Inflammatory macrophage treated with lipopolysaccharide for 1 hour (primary cell): ENCODE measurements at regions not wholly inside any gene's neighbourhood (a gene's known extent, or its start where the extent isn't known, plus 50 kb on each side); places are given as distances from the start of the nearest gene placed in this dataset.
"Not testable (repeated sequence)": the region's sequence is repeated elsewhere in the genome, so short reads cannot be mapped to it uniquely, and the experiment has no call there.

ENCODE experiments used
- DNase-seq, 2 donors: peaks; one replicate each; pipeline ENCODE4 v3.0.0-alpha.2; 2020 to 2022

DNA sequence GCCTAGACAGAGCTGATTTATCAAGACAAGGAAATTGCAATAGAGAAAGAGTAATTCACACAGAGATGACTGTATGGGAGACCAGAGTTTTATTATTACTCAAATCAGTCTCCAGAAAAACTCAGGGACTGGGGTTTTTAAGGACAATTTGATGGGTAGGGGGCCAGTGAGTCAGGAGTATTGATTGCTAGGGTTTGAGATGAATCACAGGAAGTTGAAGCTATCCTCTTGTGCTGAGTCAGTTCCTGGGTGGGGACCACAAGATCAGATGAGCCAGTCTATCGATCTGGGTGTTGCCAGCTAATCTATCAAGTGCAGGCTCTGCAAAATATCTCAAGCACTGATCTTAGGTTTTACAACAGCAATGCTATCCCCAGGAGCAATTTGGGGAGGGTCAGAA, 87.4 kb upstream of the TGIF2LY start:
- DNase-seq: not testable (repeated sequence)

DNA sequence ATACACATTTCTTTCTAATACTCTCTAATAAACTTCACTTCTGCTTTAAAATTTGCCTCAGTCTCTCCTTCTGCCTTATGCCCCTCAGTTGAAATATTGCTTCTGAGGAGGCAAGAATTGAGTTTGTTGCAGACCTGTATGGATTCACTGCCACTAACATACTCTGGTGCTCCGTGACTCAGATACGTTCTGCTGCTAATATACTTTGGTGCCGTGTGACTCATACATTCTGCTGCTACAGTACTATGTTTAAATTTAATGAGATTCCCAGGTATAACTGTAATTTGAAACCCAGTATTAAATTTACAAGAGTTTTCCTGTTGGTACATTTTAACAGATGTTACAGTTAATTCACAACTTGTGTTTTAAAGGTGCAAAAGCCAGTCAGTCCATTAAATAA, 84.3 kb upstream of the TGIF2LY start:
- not testable (repeated sequence) for DNase-seq

DNA sequence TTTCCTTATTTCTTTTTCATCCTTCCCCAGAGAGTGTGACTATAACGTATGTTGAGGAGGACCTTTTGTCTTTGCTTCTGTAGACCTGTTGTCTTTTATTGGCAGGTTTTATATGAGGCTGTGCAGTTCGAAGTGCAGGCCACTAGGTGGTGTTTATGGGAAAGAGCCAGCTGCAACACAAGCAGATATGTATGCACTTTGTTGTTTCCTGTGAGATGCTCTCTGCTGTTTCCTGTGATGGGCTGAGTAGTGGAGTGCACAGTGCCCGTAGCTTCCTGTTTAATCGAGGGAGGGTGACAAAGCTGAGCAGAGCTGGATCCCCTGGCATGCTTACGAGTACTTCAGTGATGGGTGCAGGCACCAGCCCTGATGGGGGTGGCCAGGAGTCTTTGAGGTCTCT, 51.8 kb upstream of the TGIF2LY start:
- DNase-seq: peak in 1 of 2 donors; percentile 2
